ENCODE measurements at regions not wholly inside any gene's neighbourhood (a gene's known extent, or its start where the extent isn't known, plus 50 kb on each side); places are given as distances from the start of the nearest gene placed in this dataset.

GRCh38 chr12:83216230-83216629 lies 529.5 kb downstream of the TMTC2 start:
- H3K36me3 Mint-ChIP-seq (ENCODE audit: low read depth) = no peaks in the 10 kb centered on the region
- DNase-seq (no peak), ATAC-seq (no peak)
- no peaks in the 10 kb centered on the region for H3K4me1 Mint-ChIP-seq
- H3K27me3 Mint-ChIP-seq = peaks cover 2% of the 10 kb centered on the region
- H3K4me3 Mint-ChIP-seq = no peak overlapping the region
- no peak overlapping the region for H3K27ac Mint-ChIP-seq
- no peaks in the 10 kb centered on the region for H3K9me3 ChIP-seq (ENCODE audit: control insufficient read depth, low read length, poor library complexity, severe bottlenecking)

- ATAC-seq = no peak
These were observed 527.5 kb downstream of the TMTC2 start for GRCh38 chr12:83214185-83214584.

GRCh38 chr12:83210933-83211332 lies 524.2 kb downstream of the TMTC2 start:
- no peaks in the 10 kb centered on the region for H3K9me3 ChIP-seq (ENCODE audit: control insufficient read depth, low read length, poor library complexity, severe bottlenecking)
- Mint-ChIP-seq H3K4me3 (no peak overlapping the region), H3K27ac (no peak overlapping the region), H3K27me3 (peaks cover 7% of the 10 kb centered on the region), H3K36me3 (ENCODE audit: low read depth) (no peaks in the 10 kb centered on the region), H3K4me1 (no peaks in the 10 kb centered on the region)
- DNase-seq (no peak), ATAC-seq (no peak)

More at GRCh38 chr12:83214185-83214584, 527.5 kb downstream of the TMTC2 start:
- DNase-seq = no peak
- Mint-ChIP-seq H3K36me3 (ENCODE audit: low read depth) (no peaks in the 10 kb centered on the region), H3K27me3 (peaks cover 5% of the 10 kb centered on the region), H3K4me3 (no peak overlapping the region), H3K27ac (no peak overlapping the region), H3K4me1 (no peaks in the 10 kb centered on the region)
- H3K9me3 ChIP-seq (ENCODE audit: control insufficient read depth, low read length, poor library complexity, severe bottlenecking) = no peaks in the 10 kb centered on the region

DNA sequence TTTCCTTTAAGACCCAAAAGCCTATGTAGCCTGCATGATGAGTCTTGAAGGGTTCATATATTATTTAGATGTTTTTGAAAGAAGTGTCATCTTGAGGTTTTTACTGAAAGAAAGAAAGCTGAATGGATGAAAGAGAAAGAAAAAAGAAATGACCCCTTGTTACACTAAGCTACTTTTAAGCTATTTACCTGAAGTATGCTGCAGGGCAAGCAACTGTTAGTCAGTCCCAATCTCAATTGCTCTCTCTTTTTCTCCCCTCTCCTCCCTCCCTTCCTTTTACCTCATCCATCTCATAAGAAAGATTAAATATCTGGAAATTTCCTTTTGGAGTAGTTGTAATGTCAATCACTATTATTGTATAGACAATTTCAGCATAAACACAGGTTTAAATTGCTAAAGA lies 512.4 kb downstream of the TMTC2 start:
- Mint-ChIP-seq H3K27ac (no peak overlapping the region), H3K36me3 (ENCODE audit: low read depth) (no peaks in the 10 kb centered on the region), H3K27me3 (peaks cover 10% of the 10 kb centered on the region), H3K4me3 (no peak overlapping the region), H3K4me1 (peaks cover 4% of the 10 kb centered on the region)
- ATAC-seq (no peak), DNase-seq (no peak)
- H3K9me3 ChIP-seq (ENCODE audit: control insufficient read depth, low read length, poor library complexity, severe bottlenecking) = no peaks in the 10 kb centered on the region

DNA sequence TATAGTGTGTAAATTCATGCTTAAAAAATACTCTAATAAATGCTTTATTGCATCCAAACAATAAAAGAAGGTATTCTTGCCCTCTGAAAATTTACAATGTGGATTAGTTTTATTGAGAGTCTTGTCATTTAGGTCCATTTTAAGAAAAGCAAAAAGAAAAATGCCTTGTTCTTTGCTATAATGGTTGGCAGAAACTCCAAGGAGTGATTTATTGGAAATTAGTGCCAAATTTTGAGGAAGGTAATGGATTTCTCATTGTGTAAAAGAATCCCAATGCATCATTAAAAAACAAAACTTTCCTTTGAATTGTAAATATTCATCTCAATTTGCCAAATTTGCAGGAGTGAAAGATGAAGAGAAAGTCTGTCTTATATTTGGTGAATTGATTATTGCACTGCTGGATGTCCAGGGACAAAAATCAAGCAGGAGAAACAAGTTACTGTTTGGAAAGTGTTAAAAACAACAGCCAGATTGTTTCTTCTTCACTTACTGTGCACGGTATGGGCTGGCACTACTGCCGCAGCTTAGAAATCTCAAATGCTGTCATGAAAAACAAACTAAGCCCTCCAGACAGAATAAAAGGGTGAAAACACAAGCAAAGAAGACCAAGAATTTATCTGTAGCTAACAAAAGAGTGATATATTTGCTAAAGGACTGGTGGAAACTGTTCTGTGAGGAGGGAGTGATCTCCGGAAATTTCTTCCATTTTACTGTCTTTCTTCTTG lies 511.7 kb downstream of the TMTC2 start:
- DNase-seq (no peak), ATAC-seq (no peak)
- peaks cover 4% of the 10 kb centered on the region for H3K4me1 Mint-ChIP-seq
- H3K36me3 Mint-ChIP-seq (ENCODE audit: low read depth) = no peaks in the 10 kb centered on the region
- no peak overlapping the region for H3K4me3 Mint-ChIP-seq
- no peaks in the 10 kb centered on the region for H3K9me3 ChIP-seq (ENCODE audit: control insufficient read depth, low read length, poor library complexity, severe bottlenecking)
- peaks cover 10% of the 10 kb centered on the region for H3K27me3 Mint-ChIP-seq
- H3K27ac Mint-ChIP-seq = no peak overlapping the region

DNA sequence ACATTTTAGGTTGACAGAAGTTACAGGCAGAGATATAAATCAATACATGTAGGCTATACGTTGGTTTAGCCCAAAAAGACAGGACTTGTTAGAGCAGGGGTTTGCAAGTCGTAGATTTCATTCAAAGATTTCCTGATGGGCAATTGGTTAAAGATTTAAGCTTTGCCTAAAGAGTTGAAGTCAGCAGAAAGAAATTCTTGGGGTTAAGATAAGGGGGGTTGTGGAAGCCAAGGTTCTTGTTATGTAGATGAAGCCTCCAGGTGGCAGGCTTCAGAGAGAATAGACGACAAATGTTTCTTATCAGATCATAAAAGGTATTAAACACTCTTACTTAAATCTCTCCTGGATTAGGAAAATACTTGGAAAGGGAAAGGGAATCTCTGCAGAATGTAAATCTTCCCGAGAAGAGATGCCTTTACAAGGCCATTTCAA lies 510.8 kb downstream of the TMTC2 start:
- no peak for ATAC-seq
- no peaks in the 10 kb centered on the region for H3K9me3 ChIP-seq (ENCODE audit: control insufficient read depth, low read length, poor library complexity, severe bottlenecking)
- Mint-ChIP-seq H3K4me1 (peaks cover 4% of the 10 kb centered on the region), H3K27me3 (peaks cover 10% of the 10 kb centered on the region), H3K4me3 (no peak overlapping the region), H3K27ac (no peak overlapping the region), H3K36me3 (ENCODE audit: low read depth) (no peaks in the 10 kb centered on the region)
- DNase-seq = no peak

DNA sequence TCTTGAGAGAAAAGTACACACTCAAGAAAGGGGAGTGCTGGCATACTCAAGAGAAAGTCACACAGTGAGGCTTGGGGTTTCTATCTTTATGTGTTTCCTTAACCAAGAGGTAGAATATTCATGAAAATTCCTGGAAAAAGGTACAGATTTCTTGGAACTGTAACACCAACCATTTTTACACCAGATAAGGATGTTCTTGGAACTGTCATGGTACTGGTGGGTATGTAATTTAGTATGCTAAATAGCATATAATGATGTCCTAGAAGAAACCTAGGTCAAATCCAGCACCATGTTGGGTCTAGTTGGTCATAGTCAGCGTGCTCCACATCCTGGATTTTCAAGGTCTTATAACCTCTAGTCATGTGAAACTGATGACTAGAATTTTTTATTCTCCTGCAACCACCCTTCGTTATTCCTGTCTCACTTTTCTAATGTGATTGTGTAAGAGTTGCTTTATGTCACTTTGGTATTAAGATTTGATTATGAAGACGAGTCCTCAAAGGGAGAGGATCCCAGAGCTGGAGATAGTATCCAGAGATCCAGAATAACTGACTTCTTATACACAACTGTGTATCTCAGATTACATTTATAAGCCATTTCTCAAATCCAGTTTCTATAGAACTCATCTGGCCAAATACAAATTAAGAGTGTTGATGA lies 510.1 kb downstream of the TMTC2 start:
- Mint-ChIP-seq H3K36me3 (ENCODE audit: low read depth) (no peaks in the 10 kb centered on the region), H3K4me1 (peaks cover 4% of the 10 kb centered on the region), H3K27me3 (peaks cover 10% of the 10 kb centered on the region), H3K4me3 (no peak overlapping the region), H3K27ac (no peak overlapping the region)
- ATAC-seq = no peak
- DNase-seq = no peak
- H3K9me3 ChIP-seq (ENCODE audit: control insufficient read depth, low read length, poor library complexity, severe bottlenecking) = no peaks in the 10 kb centered on the region

DNA sequence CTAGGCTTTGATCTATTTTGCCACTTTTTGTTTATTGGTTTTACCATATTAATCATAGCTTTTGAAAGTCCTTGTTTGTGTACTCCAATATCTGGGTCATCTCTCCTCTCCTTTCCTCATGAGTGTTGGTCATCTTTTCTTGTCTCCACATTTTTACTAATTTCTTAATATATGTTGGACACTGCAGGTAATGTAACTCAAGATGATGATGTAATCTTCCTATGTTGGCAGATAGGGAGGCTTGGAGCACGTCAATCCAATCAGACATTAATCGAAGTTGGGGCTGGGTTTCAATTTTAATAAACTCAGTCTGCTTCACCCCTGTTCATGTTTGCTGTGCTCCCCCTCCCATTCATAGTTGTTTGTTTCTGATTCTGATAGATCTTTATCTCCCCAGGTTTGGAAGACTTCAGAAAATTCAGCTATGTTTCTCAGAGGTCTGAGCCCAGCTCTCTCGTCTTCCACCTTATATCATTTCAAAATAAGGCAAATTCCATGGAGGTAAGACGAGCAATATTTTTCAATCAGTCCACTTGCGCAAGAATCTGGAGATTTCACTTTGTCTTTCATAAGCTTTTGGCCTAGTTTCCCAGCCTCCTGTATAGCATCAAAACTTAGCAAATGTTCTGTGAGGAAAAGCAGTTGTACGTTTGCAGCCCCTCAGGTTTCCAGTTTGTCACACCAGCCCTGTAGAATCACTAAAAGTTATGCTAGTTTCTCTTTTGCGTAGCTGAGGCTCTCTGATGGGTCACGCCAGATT lies 504.1 kb downstream of the TMTC2 start:
- Mint-ChIP-seq H3K36me3 (ENCODE audit: low read depth) (no peaks in the 10 kb centered on the region), H3K27me3 (peaks cover 13% of the 10 kb centered on the region), H3K27ac (no peak overlapping the region), H3K4me3 (no peak overlapping the region), H3K4me1 (no peaks in the 10 kb centered on the region)
- ATAC-seq (no peak), DNase-seq (no peak)
- H3K9me3 ChIP-seq (ENCODE audit: control insufficient read depth, low read length, poor library complexity, severe bottlenecking) = no peaks in the 10 kb centered on the region

- H3K9me3 ChIP-seq (ENCODE audit: control insufficient read depth, low read length, poor library complexity, severe bottlenecking) = no peaks in the 10 kb centered on the region
- ATAC-seq = no peak
- DNase-seq = no peak
- Mint-ChIP-seq H3K36me3 (ENCODE audit: low read depth) (no peaks in the 10 kb centered on the region), H3K27me3 (peaks cover 13% of the 10 kb centered on the region), H3K27ac (no peak overlapping the region), H3K4me3 (no peak overlapping the region), H3K4me1 (no peaks in the 10 kb centered on the region)
These were observed 499.7 kb downstream of the TMTC2 start for GRCh38 chr12:83186419-83186818.

- Mint-ChIP-seq H3K27ac (no peak overlapping the region), H3K27me3 (peaks cover 11% of the 10 kb centered on the region), H3K36me3 (ENCODE audit: low read depth) (no peaks in the 10 kb centered on the region), H3K4me3 (no peak overlapping the region), H3K4me1 (no peaks in the 10 kb centered on the region)
- ATAC-seq = no peak
- H3K9me3 ChIP-seq (ENCODE audit: control insufficient read depth, low read length, poor library complexity, severe bottlenecking) = no peaks in the 10 kb centered on the region
- DNase-seq = no peak
These were observed 498.5 kb downstream of the TMTC2 start for GRCh38 chr12:83185241-83185640.

Measured in T-helper 17 cell (primary cell).